GM19467 (cell line): ENCODE measurements at regions not wholly inside any gene's neighbourhood (a gene's known extent, or its start where the extent isn't known, plus 50 kb on each side); places are given as distances from the start of the nearest gene placed in this dataset.

Experiments used
- ATAC-seq: cut with Tn5 transposase; IDR thresholded peaks from one replicate; pipeline ENCODE4 v1.9.1; 2021; ENCODE audit warnings: mild to moderate bottlenecking, moderate library complexity; ENCODE audit not compliant: unreplicated experiment

GRCh38 chr5:175056831-175057230 lies 332.4 kb downstream of the MSX2 start:
- no peak for ATAC-seq

GRCh38 chr5:175054243-175054642 lies 329.9 kb downstream of the MSX2 start:
- ATAC-seq: no peak

GRCh38 chr5:175052351-175052750 lies 328.0 kb downstream of the MSX2 start:
- ATAC-seq: no peak

- ATAC-seq: no peak
These were observed 322.7 kb downstream of the MSX2 start for GRCh38 chr5:175047048-175047447.

- no peak for ATAC-seq
These were observed 321.4 kb downstream of the MSX2 start for GRCh38 chr5:175045820-175046219.

- no peak for ATAC-seq
These were observed 313.4 kb downstream of the MSX2 start for GRCh38 chr5:175037820-175038219.

- no peak for ATAC-seq
These were observed 311.6 kb downstream of the MSX2 start for GRCh38 chr5:175035882-175036533.

GRCh38 chr5:175034924-175035323 lies 310.5 kb downstream of the MSX2 start:
- ATAC-seq: no peak

GRCh38 chr5:175032741-175033151 lies 308.4 kb downstream of the MSX2 start:
- ATAC-seq: no peak

- no peak for ATAC-seq
These were observed 307.6 kb downstream of the MSX2 start for GRCh38 chr5:175032013-175032412.

- ATAC-seq: no peak
These were observed 303.0 kb downstream of the MSX2 start for GRCh38 chr5:175027390-175027789.

GRCh38 chr5:175025077-175025476 lies 300.7 kb downstream of the MSX2 start:
- ATAC-seq: no peak

GRCh38 chr5:175021841-175022625 lies 297.7 kb downstream of the MSX2 start:
- ATAC-seq: no peak

- no peak for ATAC-seq
These were observed 296.9 kb downstream of the MSX2 start for GRCh38 chr5:175021321-175021720.

- no peak for ATAC-seq
These were observed 290.8 kb downstream of the MSX2 start for GRCh38 chr5:175015028-175015685.

GRCh38 chr5:175013251-175013650 lies 288.9 kb downstream of the MSX2 start:
- no peak for ATAC-seq

GRCh38 chr5:175012267-175012666 lies 287.9 kb downstream of the MSX2 start:
- no peak for ATAC-seq

GRCh38 chr5:175003531-175003930 lies 279.1 kb downstream of the MSX2 start:
- no peak for ATAC-seq

- ATAC-seq: no peak
These were observed 277.7 kb downstream of the MSX2 start for GRCh38 chr5:175001876-175002645.

- ATAC-seq: no peak
These were observed 276.9 kb downstream of the MSX2 start for GRCh38 chr5:175001311-175001710.

- no peak for ATAC-seq
These were observed 275.2 kb downstream of the MSX2 start for GRCh38 chr5:174999581-174999980.
